Transverse colon (tissue), 4 donors: ENCODE measurements at regions not wholly inside any gene's neighbourhood (a gene's known extent, or its start where the extent isn't known, plus 50 kb on each side); places are given as distances from the start of the nearest gene placed in this dataset.

Experiments used
- DNase-seq: peaks from one replicate; pipeline ENCODE4 v3.0.0-alpha.2; 2019
- H3K27ac ChIP-seq, 4 donors: fragments of 200-600 bp; sonication (generic); 2 replicates each; pipeline ENCODE4 v1.5.1; 2016 to 2018; ENCODE audit warnings: inconsistent platforms in 4 of 4
- H3K27me3 ChIP-seq: fragments of 200-600 bp; sonication (generic); 2 replicates; pipeline ENCODE4 v1.5.1; 2017; ENCODE audit warnings: inconsistent platforms
- H3K36me3 ChIP-seq, 4 donors: fragments of 200-600 bp; sonication (generic); 2 replicates each; pipeline ENCODE4 v1.5.1; 2017 to 2019; ENCODE audit warnings: inconsistent platforms in 4 of 4
- H3K4me1 ChIP-seq, 4 donors: fragments of 200-600 bp; sonication (generic); 2 replicates each; pipeline ENCODE4 v1.5.1; 2017 to 2020; ENCODE audit warnings: inconsistent platforms in 4 of 4
- H3K4me3 ChIP-seq, 4 donors: fragments of 200-600 bp; sonication (generic); 1 replicate in 1 of 4; 2 replicates in 3 of 4; pipeline versions ENCODE4 v1.5.1 to v1.6.1; 2017 to 2019; ENCODE audit warnings: inconsistent platforms in 4 of 4
- H3K9me3 ChIP-seq, 2 donors: fragments of 200-600 bp; sonication (generic); 2 replicates each; pipeline ENCODE4 v1.5.1; 2017 to 2019; ENCODE audit warnings: inconsistent platforms in 2 of 2
- EP300 ChIP-seq: sonication (generic); formaldehyde crosslinking; IDR thresholded peaks from one replicate; pipeline ENCODE4 v1.6.1; 2017; ENCODE audit warnings: antibody characterized with exemption, low read depth
- POLR2A ChIP-seq: fragments of 450-650 bp; IDR thresholded peaks from one replicate; pipeline ENCODE4 v1.6.1; 2016; ENCODE audit warnings: antibody characterized with exemption, mild to moderate bottlenecking, moderate library complexity
- POLR2AphosphoS5 ChIP-seq, 3 donors: sonication (generic); formaldehyde crosslinking; IDR thresholded peaks; one replicate each; pipeline ENCODE4 v1.6.1; 2016; ENCODE audit warnings: antibody characterized with exemption in 3 of 3
- WGBS, 2 donors: methylation state at CpG; one replicate each; pipeline ENCODE4 v1.1.5; 2018; ENCODE audit warnings: low coverage in 1 of 2; 5-methylcytosine and 5-hydroxymethylcytosine counted together
- in situ Hi-C, 4 donors: fragments of 200-750 bp; cut with MboI; loops; one replicate each; pipeline versions ENCODE4 v1.15.0 to v1.15.1; 2017; ENCODE audit warnings: low sequenced_read_pairs in 3 of 4, low pct_ligation_motif_present in 1 of 4, low pct_unique_long_range_greater_than_20kb in 1 of 4
- intact Hi-C: fragments of 100-400 bp; cut with DNase I; formaldehyde crosslinking; loops from one replicate; pipeline ENCODE4 v1.15.1; 2023; ENCODE audit warnings: low total_unique reads
- TF ChIP-seq, protein P1 (sequence below), 5 experiments: fragments of 200-600 bp in 3 of 5; fragments of 450-650 bp in 2 of 5; sonication (generic) in 3 of 5; IDR thresholded peaks; 1 replicate in 2 of 5; 2 replicates in 3 of 5; pipeline ENCODE4 v1.5.1; 2016 to 2017; ENCODE audit warnings: antibody characterized with exemption in 5 of 5, inconsistent platforms in 3 of 5, mild to moderate bottlenecking in 2 of 5, moderate library complexity in 1 of 5

DNA sequence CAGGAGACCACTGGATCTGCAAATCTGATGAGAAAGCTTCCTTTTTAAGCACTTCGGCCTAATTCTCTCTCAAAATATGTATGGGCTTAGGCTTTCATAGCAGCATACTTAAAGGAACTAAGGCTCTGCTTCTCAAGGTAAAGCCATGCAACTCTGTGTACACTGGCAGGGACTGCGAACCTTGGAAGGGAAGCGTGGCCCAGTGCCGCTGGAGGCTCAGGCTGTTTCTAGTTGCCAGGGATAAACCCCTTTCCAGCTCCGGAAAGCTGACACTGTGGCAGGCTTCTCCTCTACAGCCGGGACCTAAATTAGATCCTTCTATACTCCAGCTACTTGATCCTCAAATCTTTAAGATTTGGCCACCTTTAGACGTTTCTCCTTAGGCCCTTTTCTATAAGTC lies 1091.3 kb upstream of the TENM3 start:
- in situ Hi-C loops = no loop called here
- Histone ChIP-seq H3K9me3 (no peaks in the 10 kb centered on the region), H3K4me3 (no peak overlapping the region), H3K27ac (no peak overlapping the region), H3K36me3 (no peaks in the 10 kb centered on the region), H3K27me3 (no peaks in the 10 kb centered on the region), H3K4me1 (no peaks in the 10 kb centered on the region)
- intact Hi-C loops = no loop called here
- DNase-seq = no peak
- TF ChIP-seq EP300 (no peak), POLR2AphosphoS5 (IDR thresholded peaks at IDR 0.05) (no peak), POLR2A (no peak)
- TF ChIP-seq, protein P1, sequence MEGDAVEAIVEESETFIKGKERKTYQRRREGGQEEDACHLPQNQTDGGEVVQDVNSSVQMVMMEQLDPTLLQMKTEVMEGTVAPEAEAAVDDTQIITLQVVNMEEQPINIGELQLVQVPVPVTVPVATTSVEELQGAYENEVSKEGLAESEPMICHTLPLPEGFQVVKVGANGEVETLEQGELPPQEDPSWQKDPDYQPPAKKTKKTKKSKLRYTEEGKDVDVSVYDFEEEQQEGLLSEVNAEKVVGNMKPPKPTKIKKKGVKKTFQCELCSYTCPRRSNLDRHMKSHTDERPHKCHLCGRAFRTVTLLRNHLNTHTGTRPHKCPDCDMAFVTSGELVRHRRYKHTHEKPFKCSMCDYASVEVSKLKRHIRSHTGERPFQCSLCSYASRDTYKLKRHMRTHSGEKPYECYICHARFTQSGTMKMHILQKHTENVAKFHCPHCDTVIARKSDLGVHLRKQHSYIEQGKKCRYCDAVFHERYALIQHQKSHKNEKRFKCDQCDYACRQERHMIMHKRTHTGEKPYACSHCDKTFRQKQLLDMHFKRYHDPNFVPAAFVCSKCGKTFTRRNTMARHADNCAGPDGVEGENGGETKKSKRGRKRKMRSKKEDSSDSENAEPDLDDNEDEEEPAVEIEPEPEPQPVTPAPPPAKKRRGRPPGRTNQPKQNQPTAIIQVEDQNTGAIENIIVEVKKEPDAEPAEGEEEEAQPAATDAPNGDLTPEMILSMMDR (IDR thresholded peaks at IDR 0.05) = no peak
- 60 to 82% methylated on average over 3 to 7 of the region's 7 CpGs for WGBS, 2 donors

DNA sequence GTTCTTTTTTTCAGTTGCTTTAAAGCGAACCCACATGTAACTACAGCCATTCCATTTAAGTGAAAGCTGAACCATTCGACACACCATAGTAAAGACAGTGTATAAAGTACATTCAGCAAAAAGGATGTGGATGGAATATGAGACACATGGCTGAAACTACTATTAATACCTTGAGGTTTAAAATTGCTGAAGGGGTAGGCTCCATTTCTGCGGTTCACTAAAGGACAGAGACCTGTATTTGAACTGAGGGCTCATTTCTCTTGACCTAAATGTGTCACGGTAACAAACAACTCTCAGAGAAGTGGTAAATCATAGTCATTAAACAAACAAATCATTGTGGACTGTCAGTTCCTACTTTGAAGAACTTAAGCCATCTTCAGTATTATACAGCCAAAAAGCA lies 1085.6 kb upstream of the TENM3 start:
- in situ Hi-C loops (no loop called here), intact Hi-C loops (no loop called here)
- H3K36me3 ChIP-seq = no peaks in the 10 kb centered on the region
- 52 to 66% methylated on average over 3 to 4 of the region's 4 CpGs for WGBS, 2 donors
- H3K27ac ChIP-seq = no peak overlapping the region
- TF ChIP-seq POLR2A (no peak), EP300 (no peak), POLR2AphosphoS5 (IDR thresholded peaks at IDR 0.05) (no peak)
- TF ChIP-seq, protein P1 (IDR thresholded peaks at IDR 0.05) = no peak
- H3K4me1 ChIP-seq = no peaks in the 10 kb centered on the region
- DNase-seq = no peak
- no peaks in the 10 kb centered on the region for H3K27me3 ChIP-seq
- no peaks in the 10 kb centered on the region for H3K9me3 ChIP-seq
- no peak overlapping the region for H3K4me3 ChIP-seq

DNA sequence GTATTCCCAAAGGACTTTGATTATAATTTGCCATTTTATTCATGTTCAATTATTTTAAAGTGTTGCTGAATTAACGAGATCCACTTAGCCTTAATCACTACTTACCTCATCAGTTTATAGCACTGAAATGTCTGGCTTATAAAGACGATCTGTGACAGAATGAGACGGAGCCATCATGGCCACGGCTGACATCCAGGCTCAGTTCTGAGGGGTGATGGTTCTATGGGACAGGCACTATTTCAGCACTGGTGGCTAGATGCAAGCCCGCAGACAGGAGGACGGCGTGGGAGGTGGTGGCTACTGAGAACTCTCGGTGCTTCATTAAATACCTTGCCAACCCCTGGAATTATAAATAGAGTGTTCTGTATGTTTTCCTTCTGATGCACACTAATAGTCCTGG lies 1084.2 kb upstream of the TENM3 start:
- in situ Hi-C loops = no loop called here
- intact Hi-C loops = no loop called here

DNA sequence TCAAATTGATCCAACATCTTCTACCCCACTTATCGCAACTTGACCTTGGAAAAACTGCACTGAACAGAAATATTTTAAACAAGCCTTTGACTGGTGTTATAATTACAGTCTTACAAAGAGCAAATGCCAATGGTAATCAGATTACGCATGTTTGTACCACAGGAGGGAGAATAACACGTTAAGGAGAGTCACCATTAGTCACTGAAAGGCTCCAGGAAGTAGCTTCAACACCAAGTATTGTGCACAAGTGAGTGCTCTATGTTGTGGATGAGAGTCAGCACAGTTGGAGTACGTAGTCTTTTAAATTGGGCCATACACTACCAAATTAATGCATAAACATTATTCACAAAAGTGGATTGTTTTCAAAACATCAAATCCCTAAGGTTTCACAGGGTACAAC lies 1081.5 kb upstream of the TENM3 start:
- H3K27ac ChIP-seq = no peak overlapping the region
- WGBS, 2 donors = 45 to 68% methylated on average over 4 of the region's 4 CpGs
- intact Hi-C loops = no loop called here

More for the DNA sequence above, 1084.2 kb upstream of the TENM3 start:
- no peaks in the 10 kb centered on the region for H3K36me3 ChIP-seq
- no peaks in the 10 kb centered on the region for H3K4me1 ChIP-seq
- no peak for TF ChIP-seq POLR2A
- TF ChIP-seq, protein P1 (IDR thresholded peaks at IDR 0.05) = no peak
- TF ChIP-seq POLR2AphosphoS5 (IDR thresholded peaks at IDR 0.05) = no peak
- no peak for TF ChIP-seq EP300
- H3K27ac ChIP-seq = no peak overlapping the region
- H3K27me3 ChIP-seq = no peaks in the 10 kb centered on the region
- DNase-seq = no peak
- H3K4me3 ChIP-seq = no peak overlapping the region
- H3K9me3 ChIP-seq = no peaks in the 10 kb centered on the region
- WGBS, 2 donors = 17 to 85% methylated on average over 1 to 8 of the region's 8 CpGs

More for the DNA sequence above, 1081.5 kb upstream of the TENM3 start:
- in situ Hi-C loops = no loop called here
- Histone ChIP-seq H3K9me3 (no peaks in the 10 kb centered on the region), H3K4me3 (no peak overlapping the region), H3K27me3 (no peaks in the 10 kb centered on the region), H3K36me3 (no peaks in the 10 kb centered on the region), H3K4me1 (no peaks in the 10 kb centered on the region)
- TF ChIP-seq POLR2A = no peak
- TF ChIP-seq EP300 = no peak
- no peak for TF ChIP-seq POLR2AphosphoS5 (IDR thresholded peaks at IDR 0.05)
- TF ChIP-seq, protein P1 (IDR thresholded peaks at IDR 0.05) = no peak
- no peak for DNase-seq
